ENCODE measurements at regions not wholly inside any gene's neighbourhood (a gene's known extent, or its start where the extent isn't known, plus 50 kb on each side); places are given as distances from the start of the nearest gene placed in this dataset.
"Not testable (repeated sequence)": the region's sequence is repeated elsewhere in the genome, so short reads cannot be mapped to it uniquely, and the experiment has no call there.

DNA sequence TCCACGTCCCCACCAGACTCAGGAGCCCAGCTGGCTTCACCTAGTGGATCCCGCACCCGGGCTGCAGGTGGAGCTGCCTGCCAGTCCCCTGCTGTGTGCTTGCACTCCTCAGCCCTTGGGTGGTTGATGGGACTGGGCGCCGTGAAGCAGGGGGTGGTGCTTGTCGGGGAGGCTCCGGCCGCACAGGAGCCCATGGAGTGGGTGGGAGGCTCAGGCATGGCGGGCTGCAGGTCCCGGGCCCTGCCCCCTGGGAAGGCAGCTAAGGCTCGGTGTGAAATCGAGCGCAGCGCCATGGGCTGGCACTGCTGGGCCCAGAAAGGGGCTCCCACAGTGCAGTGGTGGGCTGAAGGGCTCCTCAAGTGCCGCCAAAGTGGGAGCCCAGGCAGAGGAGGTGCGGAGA, 1294.9 kb upstream of the MAP3K7 start:
- not testable (repeated sequence) for TF ChIP-seq ZNF274 (IDR thresholded peaks at IDR 0.05; ENCODE audit: low read depth, low read length); YY1 (IDR thresholded peaks at IDR 0.05; ENCODE audit: insufficient read depth, insufficient read length); SUZ12 (IDR thresholded peaks at IDR 0.05; ENCODE audit: extremely low read depth, insufficient read depth, insufficient read length)
